HEK293T (cell line): ENCODE measurements at regions not wholly inside any gene's neighbourhood (a gene's known extent, or its start where the extent isn't known, plus 50 kb on each side); places are given as distances from the start of the nearest gene placed in this dataset.
"Not testable (repeated sequence)": the region's sequence is repeated elsewhere in the genome, so short reads cannot be mapped to it uniquely, and the experiment has no call there.

Source experiments
- CTCF ChIA-PET: fragments of 350-600 bp; formaldehyde crosslinking; extraction: SDS; loops from one replicate; lab custom pipeline; 2021; ENCODE audit warnings: antibody characterized with exemption, inconsistent platforms; lab: Yijun Ruan, JAX
- POLR2A ChIA-PET: fragments of 350-600 bp; formaldehyde crosslinking; extraction: SDS; loops from one replicate; lab custom pipeline; 2020; ENCODE audit warnings: antibody characterized with exemption, inconsistent platforms; lab: Yijun Ruan, JAX
- DNase-seq: peaks from one replicate; pipeline ENCODE4 v3.0.0; 2012; ENCODE audit warnings: mixed read lengths; ENCODE audit errors: extremely low spot score
- ARNT ChIP-seq: fragments of 450-650 bp; IDR thresholded peaks from 2 replicates; pipeline ENCODE4 v1.6.1; 2017; ENCODE audit warnings: mild to moderate bottlenecking
- BHLHE40 ChIP-seq: fragments of 450-650 bp; IDR thresholded peaks from 2 replicates; pipeline ENCODE4 v1.6.1; 2016; ENCODE audit warnings: mild to moderate bottlenecking, moderate library complexity, borderline replicate concordance
- CTBP1 ChIP-seq: fragments of 450-650 bp; IDR thresholded peaks from 2 replicates; pipeline ENCODE4 v1.6.1; 2016; ENCODE audit warnings: borderline replicate concordance
- ELF4 ChIP-seq: fragments of 450-650 bp; IDR thresholded peaks from 2 replicates; pipeline ENCODE4 v1.6.1; 2017; ENCODE audit warnings: antibody characterized with exemption
- FOXA1 ChIP-seq: fragments of 450-650 bp; IDR thresholded peaks from 2 replicates; pipeline ENCODE4 v1.6.1; 2016; ENCODE audit warnings: mild to moderate bottlenecking
- FOXK2 ChIP-seq: fragments of 450-650 bp; IDR thresholded peaks from 2 replicates; pipeline ENCODE4 v1.6.1; 2016; ENCODE audit warnings: mild to moderate bottlenecking
- FOXM1 ChIP-seq: fragments of 450-650 bp; IDR thresholded peaks from 2 replicates; pipeline ENCODE4 v1.6.1; 2017; ENCODE audit warnings: mild to moderate bottlenecking, borderline replicate concordance
- HDGF ChIP-seq: fragments of 450-650 bp; IDR thresholded peaks from 2 replicates; pipeline ENCODE4 v1.6.1; 2017; ENCODE audit warnings: antibody characterized with exemption, borderline replicate concordance
- L3MBTL2 ChIP-seq: fragments of 450-650 bp; conservative IDR thresholded peaks from 2 replicates; pipeline ENCODE4 v1.6.1; 2016; ENCODE audit warnings: mild to moderate bottlenecking
- LEF1 ChIP-seq: fragments of 450-650 bp; IDR thresholded peaks from 2 replicates; pipeline ENCODE4 v1.6.1; 2017; ENCODE audit warnings: mild to moderate bottlenecking, borderline replicate concordance
- NFRKB ChIP-seq: fragments of 450-650 bp; IDR thresholded peaks from 2 replicates; pipeline ENCODE4 v1.6.1; 2016; ENCODE audit warnings: mild to moderate bottlenecking, moderate library complexity
- SP1 ChIP-seq: fragments of 450-650 bp; IDR thresholded peaks from 2 replicates; pipeline ENCODE4 v1.6.1; 2017
- SUZ12 ChIP-seq: fragments of 450-650 bp; IDR thresholded peaks from 2 replicates; pipeline ENCODE4 v1.6.1; 2016; ENCODE audit warnings: mild to moderate bottlenecking
- TARDBP ChIP-seq: fragments of 450-650 bp; IDR thresholded peaks from 2 replicates; pipeline ENCODE4 v1.6.1; 2016
- ZNF384 ChIP-seq: fragments of 450-650 bp; IDR thresholded peaks from 2 replicates; pipeline ENCODE4 v1.6.1; 2016
- TF ChIP-seq, protein P1 (sequence below): fragments of 450-650 bp; IDR thresholded peaks from 2 replicates; pipeline ENCODE4 v1.6.1; 2016

DNA sequence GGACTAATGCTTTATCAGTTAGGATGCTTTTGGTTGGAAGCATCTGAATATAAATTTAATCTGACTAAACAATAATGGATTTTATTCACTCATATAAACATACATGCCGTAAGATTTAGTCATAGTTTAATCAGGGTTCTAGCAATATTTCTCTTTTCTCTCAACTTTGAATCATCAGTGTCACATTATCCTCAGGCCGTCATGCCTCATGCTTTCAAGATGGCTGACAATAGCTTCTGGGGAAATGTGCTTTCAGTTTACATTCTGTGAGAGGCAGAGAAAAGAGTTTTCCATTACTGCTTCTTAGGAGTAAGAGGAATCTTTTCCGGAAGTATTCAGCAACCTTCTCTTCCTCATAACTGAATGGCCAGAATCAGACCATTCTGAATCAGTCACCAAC is 162.2 kb downstream of the GJA1 start:
- POLR2A ChIA-PET, result no interaction called here
- no peak for TF ChIP-seq FOXM1
- DNase-seq, result no peak
- CTCF ChIA-PET, result no interaction called here

DNA sequence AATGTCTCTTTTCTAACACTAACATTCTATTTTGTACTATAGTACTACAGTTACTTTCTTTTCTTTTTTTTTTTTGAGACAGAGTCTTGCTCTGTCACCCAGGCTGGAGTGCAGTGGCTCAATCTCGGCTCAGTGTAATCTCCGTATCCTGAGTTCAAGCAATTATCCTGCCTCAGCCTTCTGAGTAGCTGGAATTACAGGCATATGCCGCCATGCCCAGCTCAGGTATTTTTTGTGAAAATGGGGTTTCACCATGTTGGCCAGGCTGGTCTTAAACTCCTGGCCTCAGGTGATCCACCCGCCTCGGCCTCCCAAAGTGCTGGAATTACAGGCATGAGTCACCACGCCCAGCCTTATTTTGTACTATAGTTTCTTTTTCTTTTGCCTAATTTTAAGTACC is 163.9 kb downstream of the GJA1 start:
- CTCF ChIA-PET, result interaction anchor here (0.7 kb wide), 1 partner anchor 14 kb away, joined by 3 read pairs; no protein-coding TSS in a partner anchor
- POLR2A ChIA-PET, DNase-seq: not testable (repeated sequence)

DNA sequence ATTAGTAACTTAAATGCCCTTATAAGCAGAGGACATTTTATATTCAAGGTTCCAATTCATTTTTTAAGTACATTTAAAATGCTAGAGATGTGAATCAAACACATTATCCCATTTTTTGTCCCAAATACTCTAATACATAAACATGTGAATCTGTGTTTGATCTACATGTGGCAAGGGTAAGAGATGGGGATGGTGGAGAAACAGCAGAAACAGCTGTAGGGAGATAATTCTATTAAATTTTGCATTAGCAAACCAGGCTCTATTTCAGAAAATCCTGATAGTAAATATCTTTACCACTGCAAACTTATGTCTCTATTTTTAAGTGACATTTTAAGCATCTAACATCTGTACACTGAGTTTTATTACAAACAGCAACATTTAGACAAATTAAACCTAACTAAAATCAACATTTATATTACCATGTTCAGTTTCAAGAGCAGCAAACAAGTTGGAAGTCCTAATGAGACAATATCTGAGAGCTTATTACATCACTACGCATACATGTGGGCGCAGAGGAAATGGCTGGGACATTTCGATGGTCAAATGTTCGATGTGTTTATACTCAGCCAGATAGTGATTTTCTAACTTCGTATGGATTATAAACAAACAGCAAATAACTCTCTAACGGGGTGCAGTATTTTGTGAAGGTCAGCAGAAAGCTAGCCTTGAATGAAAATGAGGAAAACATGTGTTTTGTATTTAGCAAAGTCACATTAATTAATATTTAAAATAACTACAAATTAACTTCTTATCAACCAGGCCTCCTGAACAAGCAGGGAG is 165.1 kb downstream of the GJA1 start:
- ChIA-PET POLR2A (no interaction called here), CTCF (no interaction called here)
- no peak for TF ChIP-seq SUZ12
- no peak for TF ChIP-seq CTBP1
- no peak for TF ChIP-seq HDGF
- no peak for TF ChIP-seq FOXK2
- no peak for TF ChIP-seq L3MBTL2
- no peak for TF ChIP-seq LEF1
- TF ChIP-seq ELF4, result no peak
- no peak for TF ChIP-seq ZNF384
- TF ChIP-seq FOXM1, result no peak
- TF ChIP-seq TARDBP, result no peak
- DNase-seq, result no peak

DNA sequence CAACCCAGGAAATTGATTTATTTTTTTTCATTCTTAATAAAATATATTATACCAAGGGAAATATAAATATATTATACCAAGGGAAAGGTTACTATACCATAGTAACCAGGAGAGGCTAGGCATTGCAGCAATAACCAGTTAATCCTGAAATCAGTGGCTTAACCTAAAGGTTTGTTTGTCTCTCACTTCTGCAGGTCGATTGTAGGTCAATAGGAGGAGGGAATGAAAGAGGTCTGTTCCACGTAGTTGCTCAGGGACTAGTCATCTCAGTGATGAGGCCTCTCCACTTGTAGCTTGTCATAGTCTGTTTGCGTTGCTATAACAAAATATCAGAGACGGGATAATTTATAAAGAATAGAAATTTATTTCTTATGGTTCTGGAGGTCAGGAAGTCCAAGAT is 168.0 kb downstream of the GJA1 start:
- POLR2A ChIA-PET, result no interaction called here
- CTCF ChIA-PET, result no interaction called here
- no peak for DNase-seq

DNA sequence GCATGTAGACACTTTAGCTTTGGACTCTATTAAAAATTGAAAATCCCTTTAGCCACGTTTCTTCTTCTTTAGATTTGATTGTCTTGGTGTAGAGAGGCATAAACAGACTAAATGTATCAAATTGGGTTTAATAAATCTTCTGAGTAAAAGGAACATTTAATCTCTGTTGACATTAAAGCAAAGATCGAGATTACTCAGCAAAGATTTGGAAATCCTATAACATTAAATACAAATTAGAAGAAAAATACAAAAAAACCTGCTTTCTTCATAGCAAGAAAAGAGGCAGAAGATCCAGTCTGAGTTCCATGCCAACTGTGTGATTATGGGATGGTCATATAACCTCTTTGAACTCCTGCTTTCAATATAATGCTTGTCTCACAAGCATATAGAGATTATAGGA is 172.3 kb downstream of the GJA1 start:
- CTCF ChIA-PET, result no interaction called here
- POLR2A ChIA-PET, result no interaction called here
- no peak for TF ChIP-seq L3MBTL2
- no peak for TF ChIP-seq FOXK2
- no peak for TF ChIP-seq SUZ12
- DNase-seq, result no peak

More for the DNA sequence above, 168.0 kb downstream of the GJA1 start:
- TF ChIP-seq ZNF384 (no peak), SUZ12 (no peak), CTBP1 (no peak), BHLHE40 (no peak), NFRKB (no peak), FOXM1 (no peak), ELF4 (no peak), HDGF (no peak), LEF1 (no peak), SP1 (no peak), FOXA1 (no peak), TARDBP (no peak), ARNT (no peak), FOXK2 (no peak), L3MBTL2 (no peak)
- TF ChIP-seq, protein P1, sequence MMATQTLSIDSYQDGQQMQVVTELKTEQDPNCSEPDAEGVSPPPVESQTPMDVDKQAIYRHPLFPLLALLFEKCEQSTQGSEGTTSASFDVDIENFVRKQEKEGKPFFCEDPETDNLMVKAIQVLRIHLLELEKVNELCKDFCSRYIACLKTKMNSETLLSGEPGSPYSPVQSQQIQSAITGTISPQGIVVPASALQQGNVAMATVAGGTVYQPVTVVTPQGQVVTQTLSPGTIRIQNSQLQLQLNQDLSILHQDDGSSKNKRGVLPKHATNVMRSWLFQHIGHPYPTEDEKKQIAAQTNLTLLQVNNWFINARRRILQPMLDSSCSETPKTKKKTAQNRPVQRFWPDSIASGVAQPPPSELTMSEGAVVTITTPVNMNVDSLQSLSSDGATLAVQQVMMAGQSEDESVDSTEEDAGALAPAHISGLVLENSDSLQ, result no peak

DNA sequence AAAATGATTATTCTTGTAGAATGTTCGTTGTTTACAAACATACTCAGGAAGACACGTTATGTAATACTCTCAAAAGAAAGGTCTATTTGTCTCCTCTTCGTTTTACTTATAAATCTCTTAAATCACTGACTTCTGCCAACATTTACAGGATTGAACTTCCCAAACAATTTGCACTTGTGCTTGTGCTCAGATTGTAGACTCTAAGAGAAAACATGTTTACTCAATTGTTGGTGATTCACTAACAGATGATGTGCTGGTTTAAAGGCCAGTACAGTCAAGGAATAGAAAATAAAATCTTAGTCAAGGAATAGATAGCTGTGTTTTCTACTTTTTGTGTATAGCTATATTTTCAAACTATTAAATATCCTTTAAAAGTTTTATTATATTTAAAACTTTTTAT is 172.8 kb downstream of the GJA1 start:
- ChIA-PET CTCF (no interaction called here), POLR2A (no interaction called here)
- DNase-seq, result no peak

DNA sequence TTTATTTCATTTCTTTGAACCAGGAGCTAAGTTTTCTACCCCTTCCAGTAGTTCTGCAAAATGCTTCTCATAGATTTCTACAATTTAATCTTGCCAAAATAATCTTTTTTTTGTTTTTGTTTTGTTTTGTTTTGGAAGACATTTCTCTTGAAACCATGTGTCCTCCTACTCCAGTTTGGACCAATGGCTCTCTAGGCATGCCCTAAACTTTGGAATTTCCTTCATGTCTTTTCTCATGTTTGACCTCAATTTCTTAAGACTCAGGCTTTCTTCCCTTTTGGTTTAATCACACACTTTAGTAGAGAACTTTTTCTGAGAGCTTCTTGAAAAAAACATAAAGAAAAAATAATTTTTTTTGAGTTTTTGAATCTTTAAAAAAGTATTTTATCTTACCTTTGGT is 173.8 kb downstream of the GJA1 start:
- ChIA-PET POLR2A (no interaction called here), CTCF (no interaction called here)
- no peak for DNase-seq
- TF ChIP-seq, protein P1, result no peak
- TF ChIP-seq TARDBP, result no peak
- no peak for TF ChIP-seq CTBP1
- TF ChIP-seq LEF1, result no peak
- TF ChIP-seq NFRKB, result no peak
- TF ChIP-seq BHLHE40, result no peak
- no peak for TF ChIP-seq ELF4
- no peak for TF ChIP-seq FOXK2
- no peak for TF ChIP-seq ZNF384
- TF ChIP-seq SP1, result no peak
- no peak for TF ChIP-seq HDGF
- no peak for TF ChIP-seq L3MBTL2
- TF ChIP-seq FOXA1, result no peak
- no peak for TF ChIP-seq FOXM1
- TF ChIP-seq ARNT, result no peak
- TF ChIP-seq SUZ12, result no peak

More for the DNA sequence above, 172.8 kb downstream of the GJA1 start:
- no peak for TF ChIP-seq LEF1
- TF ChIP-seq TARDBP, result no peak
- TF ChIP-seq ZNF384, result no peak
- no peak for TF ChIP-seq L3MBTL2
- TF ChIP-seq FOXK2, result no peak
- no peak for TF ChIP-seq FOXM1
- TF ChIP-seq, protein P1, result no peak
- TF ChIP-seq HDGF, result no peak
- no peak for TF ChIP-seq SUZ12
- TF ChIP-seq FOXA1, result no peak
- TF ChIP-seq ARNT, result no peak
- TF ChIP-seq CTBP1, result no peak
